Prostate gland (tissue), 2 donors: ENCODE measurements at regions not wholly inside any gene's neighbourhood (a gene's known extent, or its start where the extent isn't known, plus 50 kb on each side); places are given as distances from the start of the nearest gene placed in this dataset.

ENCODE experiments used
- DNase-seq: peaks from one replicate; pipeline ENCODE4 v3.0.0-alpha.2; 2019; ENCODE audit warnings: low spot score
- H3K27ac ChIP-seq, 2 donors: fragments of 200-600 bp; sonication (generic); 2 replicates each; pipeline ENCODE4 v1.5.1; 2017 to 2019
- H3K27me3 ChIP-seq: fragments of 200-600 bp; sonication (generic); replicated peaks from 2 replicates; pipeline ENCODE4 v1.5.1; 2019; ENCODE audit not compliant: insufficient read depth
- H3K36me3 ChIP-seq, 2 donors: fragments of 200-600 bp; sonication (generic); 1 replicate in 1 of 2; 2 replicates in 1 of 2; pipeline versions ENCODE4 v1.5.1 to v1.8.1; 2017 to 2019
- H3K4me1 ChIP-seq: fragments of 200-600 bp; sonication (generic); replicated peaks from 2 replicates; pipeline ENCODE4 v1.5.1; 2019
- H3K4me3 ChIP-seq, 2 donors: fragments of 200-600 bp; sonication (generic); 2 replicates each; pipeline ENCODE4 v1.5.1; 2017 to 2019
- H3K9me3 ChIP-seq: fragments of 200-600 bp; sonication (generic); 2 replicates; pipeline ENCODE4 v1.5.1; 2017
- POLR2A ChIP-seq: fragments of 450-650 bp; IDR thresholded peaks from one replicate; pipeline ENCODE4 v1.6.1; 2016; ENCODE audit warnings: antibody characterized with exemption, mild to moderate bottlenecking
- POLR2AphosphoS5 ChIP-seq: sonication (generic); formaldehyde crosslinking; IDR thresholded peaks from one replicate; pipeline ENCODE4 v1.6.1; 2017; ENCODE audit warnings: antibody characterized with exemption
- WGBS: methylation state at CpG from one replicate; pipeline ENCODE4 v1.1.5; 2018; 5-methylcytosine and 5-hydroxymethylcytosine counted together
- intact Hi-C: fragments of 100-400 bp; cut with DNase I; formaldehyde crosslinking; loops from one replicate; pipeline ENCODE4 v1.14.2; 2022
- TF ChIP-seq, protein P1 (sequence below), 4 experiments: fragments of 200-600 bp in 2 of 4; fragments of 450-650 bp in 2 of 4; sonication (generic) in 2 of 4; IDR thresholded peaks; 1 replicate in 3 of 4; 2 replicates in 1 of 4; pipeline ENCODE4 v1.5.1; 2016 to 2019; ENCODE audit warnings: antibody characterized with exemption in 4 of 4, mild to moderate bottlenecking in 2 of 4, moderate library complexity in 2 of 4

GRCh38 chr6:40954446-40955177 is 84.4 kb downstream of the UNC5CL start:
- DNase-seq = no peak
- no peaks in the 10 kb centered on the region for H3K36me3 ChIP-seq
- TF ChIP-seq, protein P1, sequence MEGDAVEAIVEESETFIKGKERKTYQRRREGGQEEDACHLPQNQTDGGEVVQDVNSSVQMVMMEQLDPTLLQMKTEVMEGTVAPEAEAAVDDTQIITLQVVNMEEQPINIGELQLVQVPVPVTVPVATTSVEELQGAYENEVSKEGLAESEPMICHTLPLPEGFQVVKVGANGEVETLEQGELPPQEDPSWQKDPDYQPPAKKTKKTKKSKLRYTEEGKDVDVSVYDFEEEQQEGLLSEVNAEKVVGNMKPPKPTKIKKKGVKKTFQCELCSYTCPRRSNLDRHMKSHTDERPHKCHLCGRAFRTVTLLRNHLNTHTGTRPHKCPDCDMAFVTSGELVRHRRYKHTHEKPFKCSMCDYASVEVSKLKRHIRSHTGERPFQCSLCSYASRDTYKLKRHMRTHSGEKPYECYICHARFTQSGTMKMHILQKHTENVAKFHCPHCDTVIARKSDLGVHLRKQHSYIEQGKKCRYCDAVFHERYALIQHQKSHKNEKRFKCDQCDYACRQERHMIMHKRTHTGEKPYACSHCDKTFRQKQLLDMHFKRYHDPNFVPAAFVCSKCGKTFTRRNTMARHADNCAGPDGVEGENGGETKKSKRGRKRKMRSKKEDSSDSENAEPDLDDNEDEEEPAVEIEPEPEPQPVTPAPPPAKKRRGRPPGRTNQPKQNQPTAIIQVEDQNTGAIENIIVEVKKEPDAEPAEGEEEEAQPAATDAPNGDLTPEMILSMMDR (IDR thresholded peaks at IDR 0.05) = no peak
- TF ChIP-seq POLR2AphosphoS5 (no peak), POLR2A (no peak)
- intact Hi-C loops = no loop called here
- H3K27me3 ChIP-seq = no peaks in the 10 kb centered on the region
- H3K4me3 ChIP-seq = no peak overlapping the region
- H3K4me1 ChIP-seq = no peaks in the 10 kb centered on the region
- no peaks in the 10 kb centered on the region for H3K9me3 ChIP-seq
- 89% methylated on average over 6 of the region's 6 CpGs for WGBS
- H3K27ac ChIP-seq = no peak overlapping the region

- Histone ChIP-seq H3K27ac (no peak overlapping the region), H3K4me1 (no peaks in the 10 kb centered on the region), H3K36me3 (no peaks in the 10 kb centered on the region), H3K4me3 (no peak overlapping the region), H3K9me3 (no peaks in the 10 kb centered on the region), H3K27me3 (no peaks in the 10 kb centered on the region)
- DNase-seq = no peak
- intact Hi-C loops = no loop called here
- no peak for TF ChIP-seq POLR2AphosphoS5
- TF ChIP-seq, protein P1 (IDR thresholded peaks at IDR 0.05) = no peak
- 67% methylated on average over 4 of the region's 4 CpGs for WGBS
These were observed 85.5 kb downstream of the UNC5CL start for GRCh38 chr6:40953486-40953885.

- Histone ChIP-seq H3K27ac (no peak overlapping the region), H3K4me1 (no peaks in the 10 kb centered on the region), H3K36me3 (no peaks in the 10 kb centered on the region), H3K27me3 (no peaks in the 10 kb centered on the region), H3K9me3 (no peaks in the 10 kb centered on the region), H3K4me3 (no peak overlapping the region)
- intact Hi-C loops = no loop called here
- no peak for DNase-seq
- 44% methylated on average over 7 of the region's 7 CpGs for WGBS
- TF ChIP-seq POLR2AphosphoS5 (no peak), POLR2A (no peak)
- TF ChIP-seq, protein P1 (IDR thresholded peaks at IDR 0.05) = no peak
These were observed 87.9 kb downstream of the UNC5CL start for GRCh38 chr6:40950986-40951698.

DNA sequence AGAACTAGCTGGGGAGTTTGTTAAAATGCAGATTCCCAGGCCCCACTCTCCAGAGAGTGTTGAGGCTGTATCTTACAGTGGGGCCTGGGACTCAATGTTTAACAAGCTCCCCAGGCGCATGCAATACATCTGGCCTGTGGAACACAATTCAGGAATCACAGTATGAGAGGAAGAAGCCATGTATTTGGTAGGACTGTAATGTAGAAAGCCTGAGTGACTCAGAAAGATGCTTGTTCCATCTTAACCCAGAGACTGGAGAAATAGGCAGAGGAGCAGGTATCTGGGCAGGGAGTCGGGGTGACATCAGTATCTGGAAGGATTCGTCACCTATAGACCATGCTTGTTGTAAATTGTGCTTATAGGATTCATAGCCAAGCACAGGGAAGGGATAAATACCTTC is 90.5 kb downstream of the UNC5CL start:
- Histone ChIP-seq H3K9me3 (no peaks in the 10 kb centered on the region), H3K27ac (no peak overlapping the region), H3K4me3 (no peak overlapping the region), H3K4me1 (no peaks in the 10 kb centered on the region), H3K27me3 (no peaks in the 10 kb centered on the region), H3K36me3 (no peaks in the 10 kb centered on the region)
- 97% methylated on average over 3 of the region's 3 CpGs for WGBS
- intact Hi-C loops = no loop called here
- no peak for DNase-seq
- TF ChIP-seq POLR2A (no peak), POLR2AphosphoS5 (no peak)
- TF ChIP-seq, protein P1 (IDR thresholded peaks at IDR 0.05) = no peak
